Thyroid gland (tissue), 4 donors: ENCODE measurements at regions not wholly inside any gene's neighbourhood (a gene's known extent, or its start where the extent isn't known, plus 50 kb on each side); places are given as distances from the start of the nearest gene placed in this dataset.
"Not testable (repeated sequence)": the region's sequence is repeated elsewhere in the genome, so short reads cannot be mapped to it uniquely, and the experiment has no call there.

Source experiments
- DNase-seq, 2 donors: peaks; one replicate each; pipeline ENCODE4 v3.0.0-alpha.2; 2019
- H3K27ac ChIP-seq, 3 donors: fragments of 200-600 bp; sonication (generic); 1 replicate in 2 of 3; 2 replicates in 1 of 3; pipeline ENCODE4 v1.5.1; 2016 to 2019; ENCODE audit warnings: mild to moderate bottlenecking in 1 of 3, moderate library complexity in 1 of 3
- H3K27me3 ChIP-seq: fragments of 200-600 bp; sonication (generic); one replicate; pipeline ENCODE4 v1.5.1; 2019
- H3K36me3 ChIP-seq, 2 donors: fragments of 200-600 bp; sonication (generic); one replicate each; pipeline ENCODE4 v1.5.1; 2016 to 2019
- H3K4me1 ChIP-seq, 2 donors: fragments of 200-600 bp; sonication (generic); one replicate each; pipeline ENCODE4 v1.5.1; 2017 to 2019
- H3K4me3 ChIP-seq, 3 donors: fragments of 200-600 bp; sonication (generic); replicated peaks in 1 of 3; 1 replicate in 2 of 3; 2 replicates in 1 of 3; pipeline ENCODE4 v1.5.1; 2016; ENCODE audit warnings: mild to moderate bottlenecking in 1 of 3
- H3K9me3 ChIP-seq: fragments of 200-600 bp; sonication (generic); one replicate; pipeline ENCODE4 v1.5.1; 2017
- POLR2A ChIP-seq, 2 donors: fragments of 450-650 bp; IDR thresholded peaks; one replicate each; pipeline ENCODE4 v1.6.1; 2017; ENCODE audit warnings: antibody characterized with exemption in 2 of 2, mild to moderate bottlenecking in 2 of 2, moderate library complexity in 1 of 2
- WGBS, 2 donors: methylation state at CpG; one replicate each; pipeline ENCODE4 v1.1.5; 2017; 5-methylcytosine and 5-hydroxymethylcytosine counted together
- intact Hi-C: fragments of 100-400 bp; cut with DNase I; formaldehyde crosslinking; loops from one replicate; pipeline ENCODE4 v1.15.1; 2023
- TF ChIP-seq, protein P1 (sequence below), 6 experiments: fragments of 200-600 bp in 3 of 6; fragments of 450-650 bp in 3 of 6; sonication (generic) in 3 of 6; IDR thresholded peaks; one replicate each; pipeline ENCODE4 v1.5.1; 2016 to 2019; ENCODE audit warnings: antibody characterized with exemption in 6 of 6, mild to moderate bottlenecking in 2 of 6, inconsistent platforms in 1 of 6, moderate library complexity in 1 of 6

DNA sequence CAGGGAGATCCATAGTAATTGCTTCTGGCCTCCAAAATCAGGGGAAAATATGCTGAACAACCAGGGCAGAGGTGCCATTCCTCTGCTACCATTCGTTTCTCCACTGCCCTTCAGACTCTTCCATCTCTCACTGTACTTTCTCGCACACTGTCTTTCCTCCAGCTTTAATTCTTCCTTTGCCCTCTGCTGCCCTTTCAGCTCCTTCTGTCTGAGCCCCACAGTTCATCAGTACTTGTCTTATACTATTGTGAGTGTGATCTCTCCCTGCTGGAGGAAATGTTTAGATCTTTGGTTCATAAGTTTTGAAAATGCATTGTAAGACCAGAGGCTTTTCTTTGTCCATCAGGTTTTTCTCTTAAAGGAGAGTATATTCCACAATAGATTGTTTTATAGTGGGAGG, 184.9 kb upstream of the DTNA start:
- TF ChIP-seq, protein P1, sequence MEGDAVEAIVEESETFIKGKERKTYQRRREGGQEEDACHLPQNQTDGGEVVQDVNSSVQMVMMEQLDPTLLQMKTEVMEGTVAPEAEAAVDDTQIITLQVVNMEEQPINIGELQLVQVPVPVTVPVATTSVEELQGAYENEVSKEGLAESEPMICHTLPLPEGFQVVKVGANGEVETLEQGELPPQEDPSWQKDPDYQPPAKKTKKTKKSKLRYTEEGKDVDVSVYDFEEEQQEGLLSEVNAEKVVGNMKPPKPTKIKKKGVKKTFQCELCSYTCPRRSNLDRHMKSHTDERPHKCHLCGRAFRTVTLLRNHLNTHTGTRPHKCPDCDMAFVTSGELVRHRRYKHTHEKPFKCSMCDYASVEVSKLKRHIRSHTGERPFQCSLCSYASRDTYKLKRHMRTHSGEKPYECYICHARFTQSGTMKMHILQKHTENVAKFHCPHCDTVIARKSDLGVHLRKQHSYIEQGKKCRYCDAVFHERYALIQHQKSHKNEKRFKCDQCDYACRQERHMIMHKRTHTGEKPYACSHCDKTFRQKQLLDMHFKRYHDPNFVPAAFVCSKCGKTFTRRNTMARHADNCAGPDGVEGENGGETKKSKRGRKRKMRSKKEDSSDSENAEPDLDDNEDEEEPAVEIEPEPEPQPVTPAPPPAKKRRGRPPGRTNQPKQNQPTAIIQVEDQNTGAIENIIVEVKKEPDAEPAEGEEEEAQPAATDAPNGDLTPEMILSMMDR (IDR thresholded peaks at IDR 0.05): no peak
- TF ChIP-seq POLR2A (IDR thresholded peaks at IDR 0.05): no peak
- 84 to 87% methylated on average over 2 of the region's 2 CpGs for WGBS, 2 donors

DNA sequence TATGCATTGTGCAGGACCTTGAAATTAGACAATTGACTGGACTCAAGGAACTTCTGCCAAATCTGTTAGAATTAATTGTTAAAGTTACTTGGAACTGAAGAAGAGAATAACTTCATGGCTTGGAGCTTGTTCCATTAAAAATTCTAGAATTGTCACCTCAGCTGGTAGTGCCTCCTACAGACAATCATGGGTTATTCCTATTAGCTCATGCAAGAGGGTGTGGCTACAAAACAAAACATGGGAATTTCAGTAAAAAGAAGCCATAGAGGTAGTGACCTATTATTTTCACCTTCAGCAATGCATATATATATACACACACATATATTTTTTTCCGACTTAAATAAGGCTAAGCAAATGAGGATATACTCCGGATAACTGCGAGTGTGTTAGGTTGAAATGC, 181.9 kb upstream of the DTNA start:
- intact Hi-C loops: no loop called here
- H3K4me3 ChIP-seq: no peak overlapping the region
- no peaks in the 10 kb centered on the region for H3K27me3 ChIP-seq
- H3K9me3 ChIP-seq: no peaks in the 10 kb centered on the region
- DNase-seq: no peak
- WGBS, 2 donors: 92 to 95% methylated on average over 3 of the region's 3 CpGs
- no peak for TF ChIP-seq POLR2A (IDR thresholded peaks at IDR 0.05)
- no peak overlapping the region for H3K27ac ChIP-seq
- H3K36me3 ChIP-seq: no peaks in the 10 kb centered on the region
- peaks cover 0 to 7% of the 10 kb centered on the region in 2 donors for H3K4me1 ChIP-seq

More for the DNA sequence above, 184.9 kb upstream of the DTNA start:
- no peak for DNase-seq
- Histone ChIP-seq H3K9me3 (no peaks in the 10 kb centered on the region), H3K27ac (no peak overlapping the region), H3K4me1 (no peaks in the 10 kb centered on the region), H3K27me3 (no peaks in the 10 kb centered on the region), H3K36me3 (no peaks in the 10 kb centered on the region), H3K4me3 (no peak overlapping the region)
- intact Hi-C loops: no loop called here

DNA sequence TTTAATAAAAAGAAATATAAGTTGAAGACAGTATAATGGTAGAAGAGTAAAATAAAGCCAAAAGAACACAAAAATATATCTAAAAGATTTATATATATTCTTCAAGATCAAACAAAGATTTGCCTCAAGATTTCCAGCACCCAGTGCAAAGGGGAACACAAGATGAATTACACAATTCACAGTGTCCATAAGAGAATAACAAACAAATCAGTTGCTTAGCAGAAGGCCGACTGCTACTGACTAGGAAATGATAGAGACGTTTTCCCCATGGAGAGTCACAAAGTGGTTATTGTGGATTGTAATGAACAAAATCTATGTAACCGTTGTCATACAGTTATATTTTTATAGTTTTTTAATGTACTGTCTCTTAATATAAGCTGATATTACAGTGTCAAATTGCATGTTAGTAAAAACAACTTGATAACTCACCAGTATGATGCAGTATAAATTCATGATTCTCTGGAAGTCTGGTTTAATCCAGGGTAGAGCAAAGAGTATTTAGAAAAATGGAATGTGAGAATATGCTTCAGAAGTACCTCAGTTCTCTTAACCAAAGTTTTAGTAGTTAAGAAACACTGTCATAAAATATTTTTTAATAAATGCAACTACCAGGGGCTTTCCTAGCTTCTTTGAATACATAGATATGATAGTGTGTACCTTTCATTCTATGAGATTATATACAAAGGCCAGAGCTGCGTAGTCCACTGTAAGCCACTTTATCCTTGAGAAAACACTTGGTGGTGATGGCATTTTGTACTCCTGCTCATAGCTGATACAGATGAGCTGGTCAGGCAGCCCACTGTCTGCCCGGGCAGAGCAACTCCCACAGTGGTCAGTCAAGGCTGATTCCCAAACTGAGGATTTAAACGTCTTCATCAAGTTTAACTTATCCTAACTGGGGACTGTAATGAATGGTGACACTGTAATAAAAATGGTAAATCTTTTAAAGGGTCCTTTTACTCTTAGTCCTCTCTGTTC, 180.5 kb upstream of the DTNA start:
- WGBS, 2 donors: 73 to 79% methylated on average over 6 of the region's 6 CpGs
- no peaks in the 10 kb centered on the region for H3K9me3 ChIP-seq
- H3K27ac ChIP-seq: no peak overlapping the region
- H3K36me3 ChIP-seq: no peaks in the 10 kb centered on the region
- DNase-seq: no peak
- H3K4me1 ChIP-seq: peaks cover 0 to 7% of the 10 kb centered on the region in 2 donors
- intact Hi-C loops: no loop called here
- TF ChIP-seq, protein P1 (IDR thresholded peaks at IDR 0.05): no peak
- TF ChIP-seq POLR2A (IDR thresholded peaks at IDR 0.05): no peak
- H3K27me3 ChIP-seq: no peaks in the 10 kb centered on the region
- no peak overlapping the region for H3K4me3 ChIP-seq

DNA sequence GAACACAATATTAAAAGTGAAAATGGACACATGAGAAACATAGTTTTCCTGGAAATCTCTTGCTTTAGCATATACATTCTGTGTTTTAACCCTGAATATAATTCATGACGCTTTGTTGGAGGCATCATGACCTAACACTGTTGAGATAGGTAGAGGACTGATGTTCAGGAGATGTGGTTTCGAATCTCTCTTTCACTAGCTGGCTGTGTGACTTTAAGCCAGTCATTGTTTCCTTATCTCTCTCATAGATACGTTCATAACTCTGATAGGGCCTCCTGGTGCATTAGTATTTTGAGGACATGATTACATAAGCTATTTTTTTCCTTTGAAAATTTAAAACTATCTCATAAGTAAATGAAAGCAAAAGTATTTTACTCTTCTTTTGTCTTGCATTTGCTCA, 179.0 kb upstream of the DTNA start:
- no peak overlapping the region for H3K27ac ChIP-seq
- no peaks in the 10 kb centered on the region for H3K27me3 ChIP-seq
- 85 to 87% methylated on average over 3 of the region's 3 CpGs for WGBS, 2 donors
- intact Hi-C loops: no loop called here
- H3K9me3 ChIP-seq: no peaks in the 10 kb centered on the region
- TF ChIP-seq, protein P1 (IDR thresholded peaks at IDR 0.05): no peak
- TF ChIP-seq POLR2A (IDR thresholded peaks at IDR 0.05): no peak
- no peaks in the 10 kb centered on the region for H3K36me3 ChIP-seq
- DNase-seq: no peak
- H3K4me3 ChIP-seq: no peak overlapping the region
- peaks cover 0 to 7% of the 10 kb centered on the region in 2 donors for H3K4me1 ChIP-seq

DNA sequence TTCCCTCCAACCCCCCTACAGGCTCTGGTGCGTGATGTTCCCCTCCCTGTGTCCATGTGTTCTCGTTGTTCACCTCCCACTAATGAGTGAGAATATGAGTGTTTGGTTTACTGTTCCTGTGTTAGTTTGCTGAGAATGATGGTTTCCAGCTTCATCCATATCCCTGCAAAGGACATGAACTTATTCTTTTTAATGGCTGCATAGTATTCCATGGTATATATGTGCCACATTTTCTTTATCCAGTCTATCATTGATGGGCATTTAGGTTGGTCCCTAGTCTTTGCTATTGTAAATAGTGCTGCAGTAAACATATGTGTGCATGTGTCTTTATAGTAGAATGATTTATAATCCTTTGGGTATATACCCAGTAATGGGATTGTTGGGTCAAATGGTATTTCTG, 175.5 kb upstream of the DTNA start:
- H3K27ac ChIP-seq, H3K27me3 ChIP-seq, H3K36me3 ChIP-seq, intact Hi-C loops, H3K9me3 ChIP-seq, H3K4me1 ChIP-seq, H3K4me3 ChIP-seq, DNase-seq: not testable (repeated sequence)
- WGBS, 2 donors: 95 to 96% methylated on average over 2 of the region's 2 CpGs

DNA sequence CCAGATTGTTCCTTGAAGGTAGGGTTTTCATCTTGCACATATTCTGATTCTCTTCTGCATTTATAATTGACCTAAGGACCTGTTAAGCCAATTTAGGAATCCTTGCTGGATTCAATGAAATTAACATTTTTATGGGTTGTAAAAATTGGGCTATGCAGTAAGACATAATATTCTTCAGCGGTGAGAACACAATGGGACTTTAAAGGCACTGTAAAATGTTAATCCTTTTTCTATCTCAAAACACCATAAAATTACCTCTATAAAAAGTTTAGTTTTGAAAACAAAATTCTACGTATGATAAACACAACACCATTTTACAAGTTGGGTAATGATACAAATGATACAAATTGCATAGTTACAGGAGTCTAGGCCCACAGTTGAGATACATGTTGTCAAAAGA, 169.2 kb upstream of the DTNA start:
- DNase-seq: no peak
- Histone ChIP-seq H3K9me3 (no peaks in the 10 kb centered on the region), H3K36me3 (no peaks in the 10 kb centered on the region), H3K27ac (no peak overlapping the region), H3K27me3 (no peaks in the 10 kb centered on the region), H3K4me1 (no peaks in the 10 kb centered on the region), H3K4me3 (no peak overlapping the region)
- 95 to 100% methylated on average over 2 of the region's 2 CpGs for WGBS, 2 donors
- intact Hi-C loops: no loop called here
- no peak for TF ChIP-seq POLR2A (IDR thresholded peaks at IDR 0.05)
- TF ChIP-seq, protein P1 (IDR thresholded peaks at IDR 0.05): no peak
